HCT116 (cell line): ENCODE measurements at regions not wholly inside any gene's neighbourhood (a gene's known extent, or its start where the extent isn't known, plus 50 kb on each side); places are given as distances from the start of the nearest gene placed in this dataset.

Experiments used
- ATAC-seq: fragments of 200-7000 bp; cut with Tn5 transposase; 2 replicates; pipeline ENCODE4 v1.9.1; 2020; ENCODE audit warnings: mild to moderate bottlenecking, moderate library complexity
- BruUV-seq: library from RNA; stranded (reverse); fragments of 400-500 nt; replicated peaks from 2 replicates; lab custom pipeline; 2021; lab: Mats Ljungman, UMichigan
- CTCF ChIA-PET: fragments of 300-600 bp; sonication (Branson Sonifier 250); formaldehyde crosslinking; loops from one replicate; lab custom pipeline; 2021; ENCODE audit warnings: antibody characterized with exemption; lab: Charles Lee
- POLR2A ChIA-PET: fragments of 300-600, 350-600 bp; sonication (Branson Sonifier 250); formaldehyde crosslinking; loops from one replicate; lab custom pipeline; 2021; ENCODE audit warnings: antibody characterized with exemption; lab: Charles Lee
- RAD21 ChIA-PET, 2 experiments: fragments of 300-600 bp; sonication (Branson Sonifier 250); formaldehyde crosslinking; loops; one replicate each; lab custom pipeline; 2023; ENCODE audit warnings: low total read pairs in 2 of 2; ENCODE audit not compliant: uncharacterized antibody in 2 of 2, unreplicated experiment in 2 of 2, low non-redundant PET in 1 of 2; lab: Charles Lee
- DNase-seq: peaks from one replicate; pipeline ENCODE4 v3.0.0-alpha.2; 2010; ENCODE audit warnings: low read depth, low spot score
- H2AFZ ChIP-seq: fragments of 200-600 bp; shearing (Covaris generic), sonication (generic); 2 replicates; pipeline ENCODE4 v1.6.1; 2017; ENCODE audit warnings: low read depth, mixed run types, mixed read lengths, antibody characterized with exemption, low read length; ENCODE audit not compliant: poor library complexity, severe bottlenecking
- H3K27ac ChIP-seq: 2 replicates; pipeline ENCODE4 v1.5.1; 2012; ENCODE audit warnings: low read depth, low read length
- H3K27me3 ChIP-seq: fragments of 200-600 bp; sonication (generic); 2 replicates; pipeline ENCODE4 v1.6.1; 2016; ENCODE audit warnings: mixed run types, low read length, mixed read lengths; ENCODE audit not compliant: insufficient read depth
- H3K36me3 ChIP-seq, 2 experiments: fragments of 200-500 bp in 1 of 2; fragments of 200-600 bp in 1 of 2; sonication (Bioruptor generic) in 1 of 2; sonication (generic) in 1 of 2; 2 replicates each; pipeline versions ENCODE4 v1.5.1 to v1.6.1; 2014 to 2016; ENCODE audit warnings: low read length in 2 of 2, inconsistent platforms in 1 of 2, mixed read lengths in 1 of 2, mixed run types in 1 of 2; ENCODE audit not compliant: insufficient read depth in 2 of 2, control insufficient read depth in 1 of 2
- H3K4me1 ChIP-seq, 2 experiments: fragments of 200-600 bp in 1 of 2; sonication (generic) in 1 of 2; 2 replicates each; pipeline versions ENCODE4 v1.5.1 to v1.6.1; 2012 to 2017; ENCODE audit warnings: low read length in 2 of 2, inconsistent platforms in 1 of 2, mild to moderate bottlenecking in 1 of 2, mixed read lengths in 1 of 2, mixed run types in 1 of 2, moderate library complexity in 1 of 2; ENCODE audit not compliant: insufficient read depth in 2 of 2, control insufficient read depth in 1 of 2
- H3K4me2 ChIP-seq: fragments of 200-600 bp; sonication (generic); 2 replicates; pipeline ENCODE4 v1.6.1; 2017; ENCODE audit warnings: mixed run types, low read length, mixed read lengths
- H3K4me3 ChIP-seq, 2 experiments: fragments of 200-600 bp in 1 of 2; sonication (generic) in 1 of 2; replicated peaks in 1 of 2; 2 replicates each; pipeline ENCODE4 v1.5.1; 2011 to 2016; ENCODE audit warnings: low read length in 2 of 2, control low read depth in 1 of 2, low read depth in 1 of 2, mild to moderate bottlenecking in 1 of 2, mixed read lengths in 1 of 2, mixed run types in 1 of 2
- H3K79me2 ChIP-seq: fragments of 200-600 bp; sonication (generic); 2 replicates; pipeline ENCODE4 v1.6.1; 2017; ENCODE audit warnings: mild to moderate bottlenecking, mixed run types, low read length, moderate library complexity, mixed read lengths; ENCODE audit not compliant: insufficient read depth
- H3K9ac ChIP-seq: fragments of 200-600 bp; sonication (generic); 2 replicates; pipeline ENCODE4 v1.6.1; 2016; ENCODE audit warnings: low read length, mixed read lengths
- H3K9me2 ChIP-seq: fragments of 200-600 bp; sonication (generic), shearing (Covaris generic); 2 replicates; pipeline ENCODE4 v1.6.1; 2017; ENCODE audit warnings: mixed run types, mild to moderate bottlenecking, moderate library complexity; ENCODE audit not compliant: insufficient read depth
- H3K9me3 ChIP-seq, 2 experiments: fragments of 200-500 bp in 1 of 2; fragments of 200-600 bp in 1 of 2; sonication (Bioruptor generic) in 1 of 2; sonication (generic) in 1 of 2; 2 replicates each; pipeline ENCODE4 v1.6.1; 2014 to 2017; ENCODE audit warnings: low read length in 2 of 2, mixed read lengths in 2 of 2, inconsistent platforms in 1 of 2, low read depth in 1 of 2, mild to moderate bottlenecking in 1 of 2, mixed run types in 1 of 2, moderate library complexity in 1 of 2; ENCODE audit not compliant: control insufficient read depth in 1 of 2, insufficient read depth in 1 of 2
- H4K20me1 ChIP-seq: fragments of 200-600 bp; sonication (generic), shearing (Covaris generic); 2 replicates; pipeline ENCODE4 v1.6.1; 2017; ENCODE audit warnings: mixed run types, mild to moderate bottlenecking, moderate library complexity; ENCODE audit not compliant: insufficient read depth
- CBX3 ChIP-seq: IDR thresholded peaks from 2 replicates; pipeline ENCODE4 v1.6.1; 2012; ENCODE audit warnings: low read depth
- EGR1 ChIP-seq: IDR thresholded peaks from 2 replicates; pipeline ENCODE4 v1.6.1; 2012; ENCODE audit warnings: low read depth
- EZH2 ChIP-seq: fragments of 200-600 bp; sonication (generic); IDR thresholded peaks from 2 replicates; pipeline ENCODE4 v1.6.1; 2017; ENCODE audit warnings: antibody characterized with exemption, mixed run types
- FOSL1 ChIP-seq: IDR thresholded peaks from 2 replicates; pipeline ENCODE4 v1.6.1; 2012; ENCODE audit warnings: low read depth
- POLR2A ChIP-seq: IDR thresholded peaks from 2 replicates; pipeline ENCODE4 v1.7.0; 2011; ENCODE audit warnings: borderline replicate concordance; ENCODE audit not compliant: insufficient read depth, insufficient read length; ENCODE audit errors: extremely low read depth
- POLR2AphosphoS5 ChIP-seq: IDR thresholded peaks from 2 replicates; pipeline ENCODE4 v1.6.1; 2011; ENCODE audit warnings: mild to moderate bottlenecking, low read depth, low read length, moderate library complexity
- RAD21 ChIP-seq: IDR thresholded peaks from 2 replicates; pipeline ENCODE4 v1.6.1; 2012; ENCODE audit warnings: low read depth, mild to moderate bottlenecking
- SP1 ChIP-seq: IDR thresholded peaks from 2 replicates; pipeline ENCODE4 v1.6.1; 2012; ENCODE audit warnings: low read depth
- TCF7L2 ChIP-seq: IDR thresholded peaks from 2 replicates; pipeline ENCODE4 v1.7.0; 2011; ENCODE audit warnings: borderline replicate concordance, inconsistent platforms; ENCODE audit not compliant: insufficient read depth, insufficient read length; ENCODE audit errors: extremely low read depth
- ZFX ChIP-seq: fragments of 450-650 bp; IDR thresholded peaks from 2 replicates; pipeline ENCODE4 v1.6.1; 2017
- intact Hi-C: fragments of 100-400 bp; cut with micrococcal nuclease; formaldehyde crosslinking; loops from 2 replicates; pipeline ENCODE4 v1.10.0; 2022
- TF ChIP-seq, protein P1 (sequence below): IDR thresholded peaks from 2 replicates; pipeline ENCODE4 v1.6.1; 2011; ENCODE audit warnings: mild to moderate bottlenecking, low read length, moderate library complexity; ENCODE audit not compliant: insufficient replicate concordance; ENCODE audit errors: extremely low read depth

DNA sequence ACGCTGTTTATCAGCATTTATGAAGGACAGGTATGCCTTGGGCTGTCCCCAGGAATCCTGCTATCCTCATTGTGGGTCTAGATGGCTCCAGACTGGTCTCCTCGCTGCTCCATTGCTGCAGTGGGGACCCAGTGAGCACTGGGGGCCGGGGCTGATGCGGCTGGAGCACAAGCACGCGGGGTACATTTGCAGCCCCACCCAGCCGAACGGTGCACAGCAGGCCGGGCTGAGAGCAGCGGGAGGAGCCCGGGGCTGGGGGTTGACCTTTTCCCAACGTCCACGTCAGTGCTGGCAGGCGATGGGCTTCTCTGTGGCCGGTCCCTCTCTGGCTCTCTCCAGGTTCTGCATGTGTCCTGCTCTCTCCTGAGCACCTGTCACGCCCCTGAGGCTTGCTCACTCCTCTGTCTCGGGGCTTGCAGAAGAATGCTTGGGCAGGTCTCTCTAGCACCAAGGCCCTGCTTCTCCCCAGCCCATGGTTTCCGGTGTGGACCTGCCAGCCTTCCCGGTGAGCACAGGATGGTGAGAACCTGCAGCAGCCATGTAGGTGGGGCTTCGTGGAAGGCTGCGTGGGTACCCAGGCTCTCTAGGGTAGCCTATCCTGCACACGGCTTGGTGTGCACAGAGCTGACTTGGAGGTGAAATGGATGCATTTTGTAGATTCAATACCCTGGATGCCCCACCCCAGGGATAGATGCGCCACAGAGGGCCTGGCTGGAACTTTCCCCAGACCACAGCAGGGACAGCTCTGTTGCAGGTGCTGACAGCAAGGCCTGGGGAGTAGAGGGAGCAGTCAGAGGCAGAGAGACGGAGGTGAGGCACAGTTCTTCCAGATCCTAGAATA, 89.1 kb upstream of the ADRA2C start:
- DNase-seq: no peak
- no peaks in the 10 kb centered on the region for H3K79me2 ChIP-seq
- H2AFZ ChIP-seq: no peak overlapping the region
- H3K4me1 ChIP-seq: peaks cover 11 to 12% of the 10 kb centered on the region in 2 experiments; a peak in 3 of 4 replicates
- no peaks in the 10 kb centered on the region for H4K20me1 ChIP-seq
- BruUV-seq: no TSS peak
- no peaks in the 10 kb centered on the region; a peak in 1 of 4 replicates for H3K9me3 ChIP-seq
- RAD21 ChIA-PET: interaction anchor here in 1 of 2 experiments (0.7 kb wide), 1 partner anchor 16 kb away, joined by 6 read pairs; no protein-coding TSS in a partner anchor
- POLR2A ChIA-PET: no interaction called here
- intact Hi-C loops: no loop called here
- no peaks in the 10 kb centered on the region for H3K9me2 ChIP-seq
- no peak overlapping the region for H3K27ac ChIP-seq
- CTCF ChIA-PET: no interaction called here
- H3K36me3 ChIP-seq: no peaks in the 10 kb centered on the region
- no peaks in the 10 kb centered on the region for H3K27me3 ChIP-seq
- H3K4me3 ChIP-seq: no peak overlapping the region
- ATAC-seq: no peak
- TF ChIP-seq POLR2A: no peak
- TF ChIP-seq CBX3: no peak
- no peak for TF ChIP-seq POLR2AphosphoS5
- no peak for TF ChIP-seq SP1
- TF ChIP-seq FOSL1: no peak
- TF ChIP-seq EZH2: no peak
- no peak for TF ChIP-seq EGR1
- TF ChIP-seq, protein P1, sequence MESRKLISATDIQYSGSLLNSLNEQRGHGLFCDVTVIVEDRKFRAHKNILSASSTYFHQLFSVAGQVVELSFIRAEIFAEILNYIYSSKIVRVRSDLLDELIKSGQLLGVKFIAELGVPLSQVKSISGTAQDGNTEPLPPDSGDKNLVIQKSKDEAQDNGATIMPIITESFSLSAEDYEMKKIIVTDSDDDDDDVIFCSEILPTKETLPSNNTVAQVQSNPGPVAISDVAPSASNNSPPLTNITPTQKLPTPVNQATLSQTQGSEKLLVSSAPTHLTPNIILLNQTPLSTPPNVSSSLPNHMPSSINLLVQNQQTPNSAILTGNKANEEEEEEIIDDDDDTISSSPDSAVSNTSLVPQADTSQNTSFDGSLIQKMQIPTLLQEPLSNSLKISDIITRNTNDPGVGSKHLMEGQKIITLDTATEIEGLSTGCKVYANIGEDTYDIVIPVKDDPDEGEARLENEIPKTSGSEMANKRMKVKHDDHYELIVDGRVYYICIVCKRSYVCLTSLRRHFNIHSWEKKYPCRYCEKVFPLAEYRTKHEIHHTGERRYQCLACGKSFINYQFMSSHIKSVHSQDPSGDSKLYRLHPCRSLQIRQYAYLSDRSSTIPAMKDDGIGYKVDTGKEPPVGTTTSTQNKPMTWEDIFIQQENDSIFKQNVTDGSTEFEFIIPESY: no peak
- TF ChIP-seq ZFX: no peak
- TF ChIP-seq RAD21: no peak
- TF ChIP-seq TCF7L2: no peak
- no peak overlapping the region for H3K4me2 ChIP-seq
- H3K9ac ChIP-seq: no peak overlapping the region
